A549 (cell line): ENCODE measurements at regions not wholly inside any gene's neighbourhood (a gene's known extent, or its start where the extent isn't known, plus 50 kb on each side); places are given as distances from the start of the nearest gene placed in this dataset.

Source experiments
- CHD2 ChIP-seq: fragments of 150-350 bp; IDR thresholded peaks from 2 replicates; pipeline ENCODE4 v1.6.1; 2014; ENCODE audit warnings: low read length; ENCODE audit not compliant: partially characterized antibody
- EP300 ChIP-seq, 2 experiments: fragments of >200 bp; sonication (Bioruptor Twin); formaldehyde crosslinking; IDR thresholded peaks; 2 replicates in 1 of 2; 3 replicates in 1 of 2; pipeline ENCODE4 v1.6.1; 2016 to 2017
- HDAC2 ChIP-seq: fragments of 200-600 bp; sonication (generic); IDR thresholded peaks from 2 replicates; pipeline ENCODE4 v1.6.1; 2016
- JUN ChIP-seq, 2 experiments: fragments of >200 bp; sonication (Bioruptor Twin); formaldehyde crosslinking; IDR thresholded peaks; 2 replicates in 1 of 2; 3 replicates in 1 of 2; pipeline ENCODE4 v1.6.1; 2016 to 2017
- KDM5A ChIP-seq: fragments of 200-600 bp; sonication (generic); IDR thresholded peaks from 2 replicates; pipeline ENCODE4 v1.6.1; 2016; ENCODE audit warnings: antibody characterized with exemption, mild to moderate bottlenecking
- MAZ ChIP-seq: fragments of 150-350 bp; IDR thresholded peaks from 2 replicates; pipeline ENCODE4 v1.6.1; 2014; ENCODE audit warnings: antibody characterized with exemption, low read depth, low read length, borderline replicate concordance
- NPAS2 ChIP-seq: fragments of 250-450 bp; sonication (Bioruptor Pico); IDR thresholded peaks from 2 replicates; pipeline ENCODE4 v1.8.0; 2022; ENCODE audit warnings: mild to moderate bottlenecking, moderate library complexity, borderline replicate concordance
- PHF8 ChIP-seq: fragments of 200-600 bp; sonication (generic); IDR thresholded peaks from 2 replicates; pipeline ENCODE4 v1.6.1; 2016; ENCODE audit warnings: low read depth, mild to moderate bottlenecking, antibody characterized with exemption, moderate library complexity, borderline replicate concordance
- RAD21 ChIP-seq, 2 experiments: fragments of >200 bp in 1 of 2; sonication (Bioruptor Twin) in 1 of 2; formaldehyde crosslinking in 1 of 2; IDR thresholded peaks in 1 of 2; conservative IDR thresholded peaks in 1 of 2; 2 replicates in 1 of 2; 3 replicates in 1 of 2; pipeline ENCODE4 v1.6.1; 2012 to 2018; ENCODE audit warnings: inconsistent platforms in 1 of 2
- SREBF2 ChIP-seq: fragments of 450-650 bp; IDR thresholded peaks from 2 replicates; pipeline ENCODE4 v1.6.1; 2014; ENCODE audit warnings: mild to moderate bottlenecking, moderate library complexity
- TF ChIP-seq, protein P1 (sequence below): fragments of >200 bp; sonication (Bioruptor Twin); formaldehyde crosslinking; IDR thresholded peaks from 3 replicates; pipeline ENCODE4 v1.5.1; 2016
- TF ChIP-seq, protein P2 (sequence below): fragments of 200-600 bp; sonication (generic); IDR thresholded peaks from 2 replicates; pipeline ENCODE4 v1.6.1; 2016; ENCODE audit warnings: antibody characterized with exemption, mild to moderate bottlenecking, moderate library complexity

DNA sequence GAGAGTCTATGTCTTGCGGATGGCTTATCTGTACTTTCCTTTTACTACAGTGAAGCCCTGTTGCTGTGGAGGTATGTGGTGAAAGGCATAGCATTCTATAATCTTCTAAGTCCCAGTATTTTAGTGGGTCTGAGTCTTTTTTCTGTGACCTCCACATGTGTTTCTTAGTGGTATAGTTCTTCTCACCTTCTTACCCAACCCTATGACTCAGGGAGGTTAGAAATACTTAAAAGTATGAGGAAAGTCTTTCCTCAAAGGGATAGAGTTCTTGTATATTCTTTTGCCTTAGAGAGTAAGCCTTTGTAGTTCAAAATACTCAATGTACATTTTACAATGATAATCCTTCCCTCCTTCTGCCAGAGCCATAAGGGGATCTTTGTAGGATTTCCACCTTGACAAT, 621.9 kb upstream of the CTNND2 start:
- TF ChIP-seq MAZ (no peak), HDAC2 (no peak), PHF8 (no peak), JUN (IDR thresholded peaks at IDR 0.05) (no peak), CHD2 (no peak), EP300 (IDR thresholded peaks at IDR 0.05) (no peak), SREBF2 (no peak), KDM5A (no peak), RAD21 (conservative IDR thresholded peaks at IDR 0.05 in 1 of 2, IDR thresholded peaks at IDR 0.05 in 1 of 2) (no peak), NPAS2 (CRISPR knock-in tag) (no peak)
- TF ChIP-seq, protein P1, sequence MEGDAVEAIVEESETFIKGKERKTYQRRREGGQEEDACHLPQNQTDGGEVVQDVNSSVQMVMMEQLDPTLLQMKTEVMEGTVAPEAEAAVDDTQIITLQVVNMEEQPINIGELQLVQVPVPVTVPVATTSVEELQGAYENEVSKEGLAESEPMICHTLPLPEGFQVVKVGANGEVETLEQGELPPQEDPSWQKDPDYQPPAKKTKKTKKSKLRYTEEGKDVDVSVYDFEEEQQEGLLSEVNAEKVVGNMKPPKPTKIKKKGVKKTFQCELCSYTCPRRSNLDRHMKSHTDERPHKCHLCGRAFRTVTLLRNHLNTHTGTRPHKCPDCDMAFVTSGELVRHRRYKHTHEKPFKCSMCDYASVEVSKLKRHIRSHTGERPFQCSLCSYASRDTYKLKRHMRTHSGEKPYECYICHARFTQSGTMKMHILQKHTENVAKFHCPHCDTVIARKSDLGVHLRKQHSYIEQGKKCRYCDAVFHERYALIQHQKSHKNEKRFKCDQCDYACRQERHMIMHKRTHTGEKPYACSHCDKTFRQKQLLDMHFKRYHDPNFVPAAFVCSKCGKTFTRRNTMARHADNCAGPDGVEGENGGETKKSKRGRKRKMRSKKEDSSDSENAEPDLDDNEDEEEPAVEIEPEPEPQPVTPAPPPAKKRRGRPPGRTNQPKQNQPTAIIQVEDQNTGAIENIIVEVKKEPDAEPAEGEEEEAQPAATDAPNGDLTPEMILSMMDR, result no peak
- TF ChIP-seq, protein P2, sequence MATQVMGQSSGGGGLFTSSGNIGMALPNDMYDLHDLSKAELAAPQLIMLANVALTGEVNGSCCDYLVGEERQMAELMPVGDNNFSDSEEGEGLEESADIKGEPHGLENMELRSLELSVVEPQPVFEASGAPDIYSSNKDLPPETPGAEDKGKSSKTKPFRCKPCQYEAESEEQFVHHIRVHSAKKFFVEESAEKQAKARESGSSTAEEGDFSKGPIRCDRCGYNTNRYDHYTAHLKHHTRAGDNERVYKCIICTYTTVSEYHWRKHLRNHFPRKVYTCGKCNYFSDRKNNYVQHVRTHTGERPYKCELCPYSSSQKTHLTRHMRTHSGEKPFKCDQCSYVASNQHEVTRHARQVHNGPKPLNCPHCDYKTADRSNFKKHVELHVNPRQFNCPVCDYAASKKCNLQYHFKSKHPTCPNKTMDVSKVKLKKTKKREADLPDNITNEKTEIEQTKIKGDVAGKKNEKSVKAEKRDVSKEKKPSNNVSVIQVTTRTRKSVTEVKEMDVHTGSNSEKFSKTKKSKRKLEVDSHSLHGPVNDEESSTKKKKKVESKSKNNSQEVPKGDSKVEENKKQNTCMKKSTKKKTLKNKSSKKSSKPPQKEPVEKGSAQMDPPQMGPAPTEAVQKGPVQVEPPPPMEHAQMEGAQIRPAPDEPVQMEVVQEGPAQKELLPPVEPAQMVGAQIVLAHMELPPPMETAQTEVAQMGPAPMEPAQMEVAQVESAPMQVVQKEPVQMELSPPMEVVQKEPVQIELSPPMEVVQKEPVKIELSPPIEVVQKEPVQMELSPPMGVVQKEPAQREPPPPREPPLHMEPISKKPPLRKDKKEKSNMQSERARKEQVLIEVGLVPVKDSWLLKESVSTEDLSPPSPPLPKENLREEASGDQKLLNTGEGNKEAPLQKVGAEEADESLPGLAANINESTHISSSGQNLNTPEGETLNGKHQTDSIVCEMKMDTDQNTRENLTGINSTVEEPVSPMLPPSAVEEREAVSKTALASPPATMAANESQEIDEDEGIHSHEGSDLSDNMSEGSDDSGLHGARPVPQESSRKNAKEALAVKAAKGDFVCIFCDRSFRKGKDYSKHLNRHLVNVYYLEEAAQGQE, result no peak
